OCI-LY1 (cell line): ENCODE measurements at regions not wholly inside any gene's neighbourhood (a gene's known extent, or its start where the extent isn't known, plus 50 kb on each side); places are given as distances from the start of the nearest gene placed in this dataset.

Source experiments
- EZH2 ChIP-seq: fragments of 200-600 bp; sonication (generic), shearing (Covaris generic); IDR thresholded peaks from 2 replicates; pipeline ENCODE4 v1.8.0; 2017; ENCODE audit warnings: borderline replicate concordance, mixed run types, mild to moderate bottlenecking, antibody characterized with exemption, low read length, moderate library complexity, mixed read lengths
- TF ChIP-seq, protein P1 (sequence below): fragments of 200-600 bp; sonication (generic), shearing (Covaris generic); IDR thresholded peaks from 2 replicates; pipeline ENCODE4 v1.5.1; 2017; ENCODE audit warnings: mild to moderate bottlenecking, antibody characterized with exemption, low read length, moderate library complexity, mixed read lengths

DNA sequence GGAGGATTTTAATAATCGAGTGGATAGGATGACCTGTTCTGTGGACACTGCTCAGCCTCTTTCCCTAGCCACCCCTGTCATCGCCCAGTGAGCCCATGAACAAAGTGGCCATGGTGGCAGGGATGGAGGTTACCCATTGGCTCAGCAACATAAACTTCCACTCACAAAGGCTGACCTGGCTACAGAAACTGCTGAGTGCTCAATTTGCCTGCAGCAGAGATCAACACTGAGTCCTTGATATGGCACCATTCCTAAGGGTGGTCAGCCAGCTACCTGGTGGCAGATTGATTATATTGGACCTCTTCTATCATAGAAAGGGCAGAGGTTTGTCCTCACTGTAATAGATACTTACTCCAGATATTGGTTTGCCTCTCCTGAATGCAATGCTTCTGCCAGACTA is 465.4 kb upstream of the FBXO33 start:
- TF ChIP-seq, protein P1, sequence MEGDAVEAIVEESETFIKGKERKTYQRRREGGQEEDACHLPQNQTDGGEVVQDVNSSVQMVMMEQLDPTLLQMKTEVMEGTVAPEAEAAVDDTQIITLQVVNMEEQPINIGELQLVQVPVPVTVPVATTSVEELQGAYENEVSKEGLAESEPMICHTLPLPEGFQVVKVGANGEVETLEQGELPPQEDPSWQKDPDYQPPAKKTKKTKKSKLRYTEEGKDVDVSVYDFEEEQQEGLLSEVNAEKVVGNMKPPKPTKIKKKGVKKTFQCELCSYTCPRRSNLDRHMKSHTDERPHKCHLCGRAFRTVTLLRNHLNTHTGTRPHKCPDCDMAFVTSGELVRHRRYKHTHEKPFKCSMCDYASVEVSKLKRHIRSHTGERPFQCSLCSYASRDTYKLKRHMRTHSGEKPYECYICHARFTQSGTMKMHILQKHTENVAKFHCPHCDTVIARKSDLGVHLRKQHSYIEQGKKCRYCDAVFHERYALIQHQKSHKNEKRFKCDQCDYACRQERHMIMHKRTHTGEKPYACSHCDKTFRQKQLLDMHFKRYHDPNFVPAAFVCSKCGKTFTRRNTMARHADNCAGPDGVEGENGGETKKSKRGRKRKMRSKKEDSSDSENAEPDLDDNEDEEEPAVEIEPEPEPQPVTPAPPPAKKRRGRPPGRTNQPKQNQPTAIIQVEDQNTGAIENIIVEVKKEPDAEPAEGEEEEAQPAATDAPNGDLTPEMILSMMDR = no peak
- TF ChIP-seq EZH2 = no peak
